ENCODE measurements at regions not wholly inside any gene's neighbourhood (a gene's known extent, or its start where the extent isn't known, plus 50 kb on each side); places are given as distances from the start of the nearest gene placed in this dataset.

- TF ChIP-seq CTCF (IDR thresholded peaks at IDR 0.05; ENCODE audit: insufficient read depth, low read depth, low read length) (no peak), EZH2 (IDR thresholded peaks at IDR 0.05; ENCODE audit: insufficient read depth, low read length) (no peak)
These were observed 87.0 kb downstream of the CD200R1L start for GRCh38 chr3:112759681-112760080.
